HEK293 (cell line): ENCODE measurements at regions not wholly inside any gene's neighbourhood (a gene's known extent, or its start where the extent isn't known, plus 50 kb on each side); places are given as distances from the start of the nearest gene placed in this dataset.

ENCODE experiments used
- CTCF ChIA-PET: fragments of 350-600 bp; formaldehyde crosslinking; extraction: SDS; loops from one replicate; lab custom pipeline; 2021; ENCODE audit warnings: antibody characterized with exemption; lab: Yijun Ruan, JAX
- POLR2A ChIA-PET: fragments of 300-600 bp; formaldehyde crosslinking; extraction: SDS; loops from one replicate; lab custom pipeline; 2020; ENCODE audit warnings: antibody characterized with exemption, inconsistent platforms; lab: Yijun Ruan, JAX
- H3K27ac ChIP-seq: fragments of 200-500 bp; sonication (Bioruptor generic); 2 replicates; pipeline ENCODE4 v1.5.1; 2014; ENCODE audit warnings: low read depth, low read length, control low read depth, inconsistent platforms; ENCODE audit errors: extremely low read depth
- H3K36me3 ChIP-seq, 2 experiments: fragments of 200-500 bp in 1 of 2; sonication (Bioruptor generic) in 1 of 2; 1 replicate in 1 of 2; 2 replicates in 1 of 2; pipeline ENCODE4 v1.5.1; 2014 to 2017; ENCODE audit warnings: inconsistent platforms in 2 of 2, low read length in 2 of 2; ENCODE audit not compliant: control insufficient read depth in 2 of 2, insufficient read depth in 1 of 2
- H3K4me1 ChIP-seq: fragments of 200-500 bp; sonication (Bioruptor generic); 2 replicates; pipeline ENCODE4 v1.5.1; 2014; ENCODE audit warnings: mild to moderate bottlenecking, low read length, inconsistent platforms; ENCODE audit not compliant: control insufficient read depth, insufficient read depth
- H3K4me3 ChIP-seq: 2 replicates; pipeline ENCODE4 v1.5.1; 2011; ENCODE audit warnings: low read depth, mild to moderate bottlenecking, control low read depth, low read length, moderate library complexity
- H3K9me3 ChIP-seq: fragments of 200-500 bp; sonication (Bioruptor generic); 2 replicates; pipeline ENCODE4 v1.5.1; 2014; ENCODE audit warnings: low read depth, low read length, inconsistent platforms; ENCODE audit not compliant: control insufficient read depth, insufficient read depth
- BCL11A ChIP-seq: fragments of 450-650 bp; formaldehyde crosslinking; IDR thresholded peaks from 2 replicates; pipeline ENCODE4 v1.5.1; 2016; ENCODE audit warnings: low read depth, missing biosample characterization, missing genetic modification characterization
- KLF7 ChIP-seq: fragments of 450-650 bp; formaldehyde crosslinking; IDR thresholded peaks from 2 replicates; pipeline ENCODE4 v1.5.1; 2016; ENCODE audit warnings: missing biosample characterization, missing genetic modification characterization, borderline replicate concordance
- MEIS1 ChIP-seq: sonication (generic); formaldehyde crosslinking; IDR thresholded peaks from 2 replicates; pipeline ENCODE4 v1.8.1; 2022; ENCODE audit warnings: missing genetic modification reagents, mild to moderate bottlenecking, borderline replicate concordance
- PBX3 ChIP-seq: sonication (generic); formaldehyde crosslinking; IDR thresholded peaks from 2 replicates; pipeline ENCODE4 v1.8.1; 2022; ENCODE audit warnings: mild to moderate bottlenecking, moderate library complexity, missing genetic modification reagents
- PRDM4 ChIP-seq: fragments of 450-650 bp; formaldehyde crosslinking; IDR thresholded peaks from 2 replicates; pipeline ENCODE4 v1.5.1; 2017; ENCODE audit warnings: missing biosample characterization, missing genetic modification characterization
- ZIC2 ChIP-seq: fragments of 450-650 bp; formaldehyde crosslinking; IDR thresholded peaks from 2 replicates; pipeline ENCODE4 v1.5.1; 2016; ENCODE audit warnings: missing biosample characterization, missing genetic modification characterization
- ZNF16 ChIP-seq: fragments of 450-650 bp; formaldehyde crosslinking; IDR thresholded peaks from 2 replicates; pipeline ENCODE4 v1.5.1; 2016; ENCODE audit warnings: low read depth, missing biosample characterization, missing genetic modification characterization
- ZNF19 ChIP-seq: fragments of 450-650 bp; formaldehyde crosslinking; IDR thresholded peaks from 2 replicates; pipeline ENCODE4; 2016; ENCODE audit warnings: missing biosample characterization, missing genetic modification characterization, low read depth
- ZNF223 ChIP-seq: fragments of 450-650 bp; formaldehyde crosslinking; IDR thresholded peaks from 2 replicates; pipeline ENCODE4 v1.5.1; 2016; ENCODE audit warnings: missing biosample characterization, missing genetic modification characterization
- ZNF280C ChIP-seq: fragments of 450-650 bp; formaldehyde crosslinking; IDR thresholded peaks from 2 replicates; pipeline ENCODE4 v1.5.1; 2016; ENCODE audit warnings: missing biosample characterization, missing genetic modification characterization
- ZNF473 ChIP-seq: fragments of 450-650 bp; formaldehyde crosslinking; IDR thresholded peaks from 2 replicates; pipeline ENCODE4 v1.5.1; 2017; ENCODE audit warnings: missing biosample characterization, missing genetic modification characterization
- ZNF555 ChIP-seq: fragments of 450-650 bp; formaldehyde crosslinking; conservative IDR thresholded peaks from 2 replicates; pipeline ENCODE4 v1.5.1; 2017; ENCODE audit warnings: missing biosample characterization, mild to moderate bottlenecking, missing genetic modification characterization, inconsistent platforms
- ZNF580 ChIP-seq: fragments of 450-650 bp; formaldehyde crosslinking; IDR thresholded peaks from 2 replicates; pipeline ENCODE4 v1.5.1; 2016; ENCODE audit warnings: missing biosample characterization, missing genetic modification characterization
- ZSCAN4 ChIP-seq: fragments of 450-650 bp; formaldehyde crosslinking; IDR thresholded peaks from 2 replicates; pipeline ENCODE4 v1.5.1; 2017; ENCODE audit warnings: missing biosample characterization, missing genetic modification characterization

GRCh38 chr9:134490446-134490845 is 151.2 kb upstream of the COL5A1 start:
- Histone ChIP-seq H3K4me1 (no peaks in the 10 kb centered on the region), H3K4me3 (no peak overlapping the region), H3K27ac (no peak overlapping the region), H3K9me3 (no peaks in the 10 kb centered on the region), H3K36me3 (no peaks in the 10 kb centered on the region)
- POLR2A ChIA-PET: no interaction called here
- CTCF ChIA-PET: interaction anchor here (0.7 kb wide), 1 partner anchor 318 kb away, joined by 3 read pairs; no protein-coding TSS in a partner anchor
- TF ChIP-seq ZNF223 (tag by site-specific recombination) (no peak), PBX3 (CRISPR knock-in tag) (no peak), ZNF580 (tag by site-specific recombination) (no peak), ZSCAN4 (no peak), PRDM4 (tag by site-specific recombination) (no peak), KLF7 (tag by site-specific recombination) (no peak)

- H3K27ac ChIP-seq: no peak overlapping the region
- no peak overlapping the region for H3K4me3 ChIP-seq
- no peaks in the 10 kb centered on the region for H3K9me3 ChIP-seq
- H3K36me3 ChIP-seq: no peaks in the 10 kb centered on the region
- no peak for TF ChIP-seq ZNF280C (tag by site-specific recombination)
- no peak for TF ChIP-seq ZNF19 (tag by site-specific recombination)
- no peak for TF ChIP-seq ZNF555 (tag by site-specific recombination)
- TF ChIP-seq ZNF473: no peak
- TF ChIP-seq BCL11A (tag by site-specific recombination): no peak
- TF ChIP-seq ZNF16: no peak
- TF ChIP-seq MEIS1 (CRISPR knock-in tag): no peak
- no peak for TF ChIP-seq ZIC2
- H3K4me1 ChIP-seq: no peaks in the 10 kb centered on the region
- CTCF ChIA-PET: interaction anchor here (0.7 kb wide), 1 partner anchor 319 kb away, joined by 3 read pairs; no protein-coding TSS in a partner anchor
- POLR2A ChIA-PET: no interaction called here
Measured at GRCh38 chr9:134491196-134491835, 150.3 kb upstream of the COL5A1 start.
